B cell (primary cell): ENCODE measurements at regions not wholly inside any gene's neighbourhood (a gene's known extent, or its start where the extent isn't known, plus 50 kb on each side); places are given as distances from the start of the nearest gene placed in this dataset.

ENCODE experiments used
- CTCF ChIP-seq: fragments of 200-600 bp; IDR thresholded peaks from one replicate; pipeline ENCODE4 v1.8.0; 2022; ENCODE audit warnings: antibody characterized with exemption, mild to moderate bottlenecking
- EZH2 ChIP-seq: IDR thresholded peaks from 2 replicates; pipeline ENCODE4 v1.6.1; 2012; ENCODE audit warnings: borderline replicate concordance, low read depth, mild to moderate bottlenecking, moderate library complexity, low read length; ENCODE audit not compliant: insufficient read depth, poor library complexity, severe bottlenecking

GRCh38 chr1:212155219-212155618, 119.7 kb downstream of the DTL start:
- TF ChIP-seq CTCF: no peak
- TF ChIP-seq EZH2: no peak
